ENCODE measurements at regions not wholly inside any gene's neighbourhood (a gene's known extent, or its start where the extent isn't known, plus 50 kb on each side); places are given as distances from the start of the nearest gene placed in this dataset.

- TF ChIP-seq CTCF (IDR thresholded peaks at IDR 0.05), result no peak
- TF ChIP-seq POLR2AphosphoS5 (IDR thresholded peaks at IDR 0.05), result no peak
These were observed 155.8 kb downstream of the SH3BP4 start for GRCh38 chr2:235107640-235107951.

Measured in sigmoid colon (tissue), 4 donors.